Activated CD8-positive, alpha-beta memory T cell treated with anti-CD3 and anti-CD28 coated beads, Interleukin-2, amount 50 U/mL, for 48 hours (primary cell): ENCODE measurements at regions not wholly inside any gene's neighbourhood (a gene's known extent, or its start where the extent isn't known, plus 50 kb on each side); places are given as distances from the start of the nearest gene placed in this dataset.

Experiments used
- DNase-seq: peaks from one replicate; pipeline ENCODE4 v3.0.0-alpha.2; 2020

GRCh38 chr6:147825848-147826247 is 317.4 kb downstream of the SAMD5 start:
- DNase-seq = no peak

- no peak for DNase-seq
Measured at GRCh38 chr6:147826698-147827097, 318.2 kb downstream of the SAMD5 start.

GRCh38 chr6:147829418-147829817 is 320.9 kb downstream of the SAMD5 start:
- no peak for DNase-seq

- no peak for DNase-seq
Measured at GRCh38 chr6:147829835-147830234, 321.3 kb downstream of the SAMD5 start.

- no peak for DNase-seq
Measured at GRCh38 chr6:147831356-147831755, 322.9 kb downstream of the SAMD5 start.

GRCh38 chr6:147833607-147834006 is 325.1 kb downstream of the SAMD5 start:
- no peak for DNase-seq

- no peak for DNase-seq
Measured at GRCh38 chr6:147834084-147834776, 325.7 kb downstream of the SAMD5 start.

- no peak for DNase-seq
Measured at GRCh38 chr6:147837540-147837939, 329.1 kb downstream of the SAMD5 start.

- no peak for DNase-seq
Measured at GRCh38 chr6:147839708-147840610, 331.5 kb downstream of the SAMD5 start.

GRCh38 chr6:147841547-147842148 is 333.2 kb downstream of the SAMD5 start:
- DNase-seq = no peak

GRCh38 chr6:147849401-147850330 is 341.2 kb downstream of the SAMD5 start:
- DNase-seq = no peak

GRCh38 chr6:147852772-147853171 is 344.3 kb downstream of the SAMD5 start:
- DNase-seq = no peak

- no peak for DNase-seq
Measured at GRCh38 chr6:147853574-147853973, 345.1 kb downstream of the SAMD5 start.

GRCh38 chr6:147855803-147856482 is 347.5 kb downstream of the SAMD5 start:
- no peak for DNase-seq

- no peak for DNase-seq
Measured at GRCh38 chr6:147856687-147857086, 348.2 kb downstream of the SAMD5 start.

GRCh38 chr6:147858421-147858820 is 349.9 kb downstream of the SAMD5 start:
- no peak for DNase-seq

GRCh38 chr6:147859071-147859470 is 350.6 kb downstream of the SAMD5 start:
- DNase-seq = no peak

- DNase-seq = no peak
Measured at GRCh38 chr6:147861696-147862095, 353.2 kb downstream of the SAMD5 start.

GRCh38 chr6:147867433-147868226 is 359.1 kb downstream of the SAMD5 start:
- DNase-seq = no peak

- DNase-seq = no peak
Measured at GRCh38 chr6:147868427-147869190, 360.1 kb downstream of the SAMD5 start.
